Mammary epithelial cell (primary cell): ENCODE measurements at regions not wholly inside any gene's neighbourhood (a gene's known extent, or its start where the extent isn't known, plus 50 kb on each side); places are given as distances from the start of the nearest gene placed in this dataset.

ENCODE experiments used
- CTCF ChIP-seq, 2 donors: IDR thresholded peaks in 1 of 2; conservative IDR thresholded peaks in 1 of 2; 2 replicates each; pipeline ENCODE4 v1.5.1; 2011 to 2012; ENCODE audit warnings: inconsistent platforms in 2 of 2, low read length in 2 of 2, mild to moderate bottlenecking in 2 of 2, control low read depth in 1 of 2, low read depth in 1 of 2; ENCODE audit not compliant: insufficient read depth in 1 of 2; ENCODE audit errors: extremely low read depth in 1 of 2
- EZH2 ChIP-seq: IDR thresholded peaks from 2 replicates; pipeline ENCODE4 v1.6.1; 2012; ENCODE audit warnings: low read length, inconsistent platforms, borderline replicate concordance

GRCh38 chr3:16051691-16052090 lies 122.8 kb upstream of the GALNT15 start:
- TF ChIP-seq CTCF (conservative IDR thresholded peaks at IDR 0.05 in 1 of 2, IDR thresholded peaks at IDR 0.05 in 1 of 2; ENCODE audit: extremely low read depth in 1 of 2, insufficient read depth in 1 of 2, low read depth in 1 of 2, low read length in 2 of 2) (no peak), EZH2 (no peak)
